ENCODE measurements at regions not wholly inside any gene's neighbourhood (a gene's known extent, or its start where the extent isn't known, plus 50 kb on each side); places are given as distances from the start of the nearest gene placed in this dataset.

DNA sequence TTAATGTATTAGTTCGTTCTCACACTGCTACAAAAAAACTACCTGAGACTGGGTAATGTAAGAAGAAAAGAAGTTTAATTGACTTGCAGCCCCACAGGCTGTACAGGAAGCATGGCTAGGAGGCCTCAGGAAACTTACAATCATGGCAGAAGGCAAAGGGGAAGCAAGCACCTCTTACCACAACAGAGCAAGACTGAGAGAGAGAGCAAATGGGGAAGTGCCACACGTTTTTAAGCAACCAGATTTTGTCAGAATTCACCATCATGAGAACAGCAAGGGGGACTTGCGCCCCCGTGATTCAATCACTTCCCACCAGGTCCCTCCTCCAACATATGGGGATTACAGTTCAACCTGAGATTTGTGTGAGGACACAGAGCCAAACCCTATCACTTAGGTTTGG is 70.8 kb upstream of the SRSF6 start:
- TF ChIP-seq, protein P1, sequence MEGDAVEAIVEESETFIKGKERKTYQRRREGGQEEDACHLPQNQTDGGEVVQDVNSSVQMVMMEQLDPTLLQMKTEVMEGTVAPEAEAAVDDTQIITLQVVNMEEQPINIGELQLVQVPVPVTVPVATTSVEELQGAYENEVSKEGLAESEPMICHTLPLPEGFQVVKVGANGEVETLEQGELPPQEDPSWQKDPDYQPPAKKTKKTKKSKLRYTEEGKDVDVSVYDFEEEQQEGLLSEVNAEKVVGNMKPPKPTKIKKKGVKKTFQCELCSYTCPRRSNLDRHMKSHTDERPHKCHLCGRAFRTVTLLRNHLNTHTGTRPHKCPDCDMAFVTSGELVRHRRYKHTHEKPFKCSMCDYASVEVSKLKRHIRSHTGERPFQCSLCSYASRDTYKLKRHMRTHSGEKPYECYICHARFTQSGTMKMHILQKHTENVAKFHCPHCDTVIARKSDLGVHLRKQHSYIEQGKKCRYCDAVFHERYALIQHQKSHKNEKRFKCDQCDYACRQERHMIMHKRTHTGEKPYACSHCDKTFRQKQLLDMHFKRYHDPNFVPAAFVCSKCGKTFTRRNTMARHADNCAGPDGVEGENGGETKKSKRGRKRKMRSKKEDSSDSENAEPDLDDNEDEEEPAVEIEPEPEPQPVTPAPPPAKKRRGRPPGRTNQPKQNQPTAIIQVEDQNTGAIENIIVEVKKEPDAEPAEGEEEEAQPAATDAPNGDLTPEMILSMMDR (IDR thresholded peaks at IDR 0.05 in 2 of 3, conservative IDR thresholded peaks at IDR 0.05 in 1 of 3; ENCODE audit: control insufficient read depth in 2 of 3, extremely low read depth in 1 of 3, insufficient read depth in 1 of 3, low read depth in 3 of 3, low read length in 3 of 3) = no peak
- TF ChIP-seq STAT1 (conservative IDR thresholded peaks at IDR 0.05) (no peak), RFX5 (IDR thresholded peaks at IDR 0.05; ENCODE audit: low read depth, low read length) (no peak), EP300 (IDR thresholded peaks at IDR 0.05; ENCODE audit: borderline replicate concordance in 1 of 2, control insufficient read depth in 1 of 2, low read depth in 2 of 2, low read length in 2 of 2) (no peak), SMC3 (IDR thresholded peaks at IDR 0.05; ENCODE audit: borderline replicate concordance, low read length) (no peak), ZNF274 (IDR thresholded peaks at IDR 0.05; ENCODE audit: insufficient read depth, insufficient read length) (no peak), MXI1 (IDR thresholded peaks at IDR 0.05; ENCODE audit: low read depth, low read length) (no peak)
- TF ChIP-seq, protein P2, sequence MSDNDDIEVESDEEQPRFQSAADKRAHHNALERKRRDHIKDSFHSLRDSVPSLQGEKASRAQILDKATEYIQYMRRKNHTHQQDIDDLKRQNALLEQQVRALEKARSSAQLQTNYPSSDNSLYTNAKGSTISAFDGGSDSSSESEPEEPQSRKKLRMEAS (IDR thresholded peaks at IDR 0.05; ENCODE audit: low read depth, low read length) = no peak
- TF ChIP-seq, protein P3, sequence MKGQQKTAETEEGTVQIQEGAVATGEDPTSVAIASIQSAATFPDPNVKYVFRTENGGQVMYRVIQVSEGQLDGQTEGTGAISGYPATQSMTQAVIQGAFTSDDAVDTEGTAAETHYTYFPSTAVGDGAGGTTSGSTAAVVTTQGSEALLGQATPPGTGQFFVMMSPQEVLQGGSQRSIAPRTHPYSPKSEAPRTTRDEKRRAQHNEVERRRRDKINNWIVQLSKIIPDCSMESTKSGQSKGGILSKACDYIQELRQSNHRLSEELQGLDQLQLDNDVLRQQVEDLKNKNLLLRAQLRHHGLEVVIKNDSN (IDR thresholded peaks at IDR 0.05; ENCODE audit: borderline replicate concordance, extremely low read length, insufficient read depth, low read depth, low read length) = no peak

Data from GM12878 (cell line).